BE2C (cell line): ENCODE measurements at regions not wholly inside any gene's neighbourhood (a gene's known extent, or its start where the extent isn't known, plus 50 kb on each side); places are given as distances from the start of the nearest gene placed in this dataset.

Experiments
- DNase-seq: peaks from one replicate; pipeline ENCODE4 v3.0.0-alpha.2; 2020
- H3K27me3 ChIP-seq: fragments of 250-450 bp; sonication (Bioruptor Pico); 2 replicates; pipeline ENCODE4 v1.5.1; 2020; ENCODE audit warnings: mild to moderate bottlenecking
- H3K36me3 ChIP-seq: fragments of 250-450 bp; sonication (Bioruptor Pico); 2 replicates; pipeline ENCODE4 v1.5.1; 2020; ENCODE audit warnings: mild to moderate bottlenecking
- H3K4me1 ChIP-seq: fragments of 250-450 bp; sonication (Bioruptor Pico); 2 replicates; pipeline ENCODE4 v1.5.1; 2020
- H3K4me3 ChIP-seq: 2 replicates; pipeline ENCODE4 v1.5.1; 2011; ENCODE audit warnings: low read depth, low read length
- H3K9me3 ChIP-seq: fragments of 250-450 bp; sonication (Bioruptor Pico); 2 replicates; pipeline ENCODE4 v1.5.1; 2020
- TF ChIP-seq, protein P1 (sequence below): IDR thresholded peaks from 2 replicates; pipeline ENCODE4 v1.5.1; 2012; ENCODE audit warnings: mild to moderate bottlenecking, low read depth, low read length

DNA sequence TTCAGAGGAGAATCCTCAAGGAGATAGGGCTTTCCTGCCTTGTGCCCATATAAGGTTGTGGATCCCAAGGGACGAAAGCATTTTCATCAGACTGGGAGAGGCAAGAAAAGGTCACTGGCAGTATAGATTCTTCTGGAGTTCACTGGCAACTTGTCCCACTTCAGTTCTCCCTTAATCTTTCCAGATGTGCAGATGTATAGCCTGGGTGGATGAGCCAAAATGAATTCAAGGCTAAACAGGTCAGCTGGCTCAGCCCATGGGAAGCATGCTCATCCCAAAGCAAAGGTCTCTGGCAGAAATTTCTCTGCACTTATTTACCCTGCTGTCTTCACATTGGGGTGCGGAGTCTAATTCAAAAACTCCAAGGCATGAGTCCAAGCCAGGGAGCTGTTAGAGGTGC is 148.9 kb upstream of the TNP1 start:
- H3K36me3 ChIP-seq: no peaks in the 10 kb centered on the region
- H3K9me3 ChIP-seq: no peaks in the 10 kb centered on the region
- TF ChIP-seq, protein P1, sequence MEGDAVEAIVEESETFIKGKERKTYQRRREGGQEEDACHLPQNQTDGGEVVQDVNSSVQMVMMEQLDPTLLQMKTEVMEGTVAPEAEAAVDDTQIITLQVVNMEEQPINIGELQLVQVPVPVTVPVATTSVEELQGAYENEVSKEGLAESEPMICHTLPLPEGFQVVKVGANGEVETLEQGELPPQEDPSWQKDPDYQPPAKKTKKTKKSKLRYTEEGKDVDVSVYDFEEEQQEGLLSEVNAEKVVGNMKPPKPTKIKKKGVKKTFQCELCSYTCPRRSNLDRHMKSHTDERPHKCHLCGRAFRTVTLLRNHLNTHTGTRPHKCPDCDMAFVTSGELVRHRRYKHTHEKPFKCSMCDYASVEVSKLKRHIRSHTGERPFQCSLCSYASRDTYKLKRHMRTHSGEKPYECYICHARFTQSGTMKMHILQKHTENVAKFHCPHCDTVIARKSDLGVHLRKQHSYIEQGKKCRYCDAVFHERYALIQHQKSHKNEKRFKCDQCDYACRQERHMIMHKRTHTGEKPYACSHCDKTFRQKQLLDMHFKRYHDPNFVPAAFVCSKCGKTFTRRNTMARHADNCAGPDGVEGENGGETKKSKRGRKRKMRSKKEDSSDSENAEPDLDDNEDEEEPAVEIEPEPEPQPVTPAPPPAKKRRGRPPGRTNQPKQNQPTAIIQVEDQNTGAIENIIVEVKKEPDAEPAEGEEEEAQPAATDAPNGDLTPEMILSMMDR: no peak
- no peaks in the 10 kb centered on the region for H3K27me3 ChIP-seq
- no peak for DNase-seq
- no peak overlapping the region for H3K4me3 ChIP-seq
- no peaks in the 10 kb centered on the region for H3K4me1 ChIP-seq

DNA sequence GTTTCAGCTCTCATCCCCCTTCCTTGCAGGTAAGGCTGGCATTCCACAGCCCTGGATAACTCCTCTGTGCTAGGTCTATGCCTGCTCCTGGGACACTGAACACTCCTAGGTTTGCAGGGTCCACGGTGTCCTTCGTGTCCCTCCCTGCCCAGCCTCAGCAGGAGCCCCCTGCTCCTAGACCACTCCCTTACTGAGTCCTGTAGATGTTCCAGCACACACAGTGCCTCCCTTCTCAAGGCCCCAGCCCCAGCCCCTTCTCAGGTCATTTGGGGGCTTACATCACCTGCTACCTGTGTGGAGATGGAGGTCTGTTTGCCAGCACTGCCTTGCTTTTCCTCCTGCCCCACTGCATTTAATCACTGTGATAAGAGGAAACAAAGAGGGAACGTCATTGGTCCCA is 146.4 kb upstream of the TNP1 start:
- H3K4me1 ChIP-seq: no peaks in the 10 kb centered on the region
- no peak for DNase-seq
- H3K4me3 ChIP-seq: no peak overlapping the region
- H3K9me3 ChIP-seq: no peaks in the 10 kb centered on the region
- H3K36me3 ChIP-seq: no peaks in the 10 kb centered on the region
- TF ChIP-seq, protein P1: no peak
- H3K27me3 ChIP-seq: no peaks in the 10 kb centered on the region

DNA sequence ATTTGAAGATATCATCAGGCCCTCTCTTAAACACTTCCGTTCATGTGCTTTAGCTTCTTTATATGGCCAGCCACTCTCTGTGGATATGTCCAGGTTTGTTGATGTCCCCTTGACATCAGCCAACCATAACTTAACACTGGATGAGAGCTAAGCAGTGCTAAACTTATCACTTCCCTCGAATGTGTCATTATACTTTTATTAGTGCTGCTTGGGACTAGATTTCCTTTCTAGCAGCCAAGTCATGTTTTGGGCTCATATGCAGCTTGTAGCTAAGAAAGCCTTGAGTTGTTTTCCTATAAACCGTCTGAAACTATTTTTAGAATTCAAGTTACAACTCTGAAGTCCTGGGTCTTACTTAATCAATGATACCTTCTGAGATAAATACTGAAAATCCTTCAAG is 144.8 kb upstream of the TNP1 start:
- TF ChIP-seq, protein P1: no peak
- no peaks in the 10 kb centered on the region for H3K27me3 ChIP-seq
- H3K4me1 ChIP-seq: no peaks in the 10 kb centered on the region
- H3K36me3 ChIP-seq: no peaks in the 10 kb centered on the region
- H3K4me3 ChIP-seq: no peak overlapping the region
- no peak for DNase-seq
- H3K9me3 ChIP-seq: no peaks in the 10 kb centered on the region

DNA sequence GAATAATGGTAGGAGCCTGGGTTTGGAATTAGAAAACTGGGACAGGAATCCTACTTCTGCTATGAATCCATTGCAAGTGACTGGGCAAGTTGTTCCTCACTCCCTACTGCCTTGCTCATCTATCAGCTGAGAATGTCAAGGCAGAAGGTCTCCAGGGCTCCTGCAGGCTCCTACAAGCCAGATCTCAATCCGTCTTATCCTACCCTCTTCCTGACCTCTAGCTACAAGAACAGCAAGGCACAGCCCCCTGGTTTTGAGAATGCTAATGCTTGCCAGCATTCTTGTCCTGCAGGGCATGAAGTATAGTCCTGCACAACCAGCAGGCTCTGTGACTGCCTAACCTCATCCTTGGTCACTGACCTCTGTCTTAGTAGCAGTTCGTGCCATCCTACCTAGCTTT is 141.9 kb upstream of the TNP1 start:
- TF ChIP-seq, protein P1: no peak
- DNase-seq: no peak
- Histone ChIP-seq H3K4me3 (no peak overlapping the region), H3K9me3 (no peaks in the 10 kb centered on the region), H3K27me3 (no peaks in the 10 kb centered on the region), H3K36me3 (no peaks in the 10 kb centered on the region), H3K4me1 (no peaks in the 10 kb centered on the region)

DNA sequence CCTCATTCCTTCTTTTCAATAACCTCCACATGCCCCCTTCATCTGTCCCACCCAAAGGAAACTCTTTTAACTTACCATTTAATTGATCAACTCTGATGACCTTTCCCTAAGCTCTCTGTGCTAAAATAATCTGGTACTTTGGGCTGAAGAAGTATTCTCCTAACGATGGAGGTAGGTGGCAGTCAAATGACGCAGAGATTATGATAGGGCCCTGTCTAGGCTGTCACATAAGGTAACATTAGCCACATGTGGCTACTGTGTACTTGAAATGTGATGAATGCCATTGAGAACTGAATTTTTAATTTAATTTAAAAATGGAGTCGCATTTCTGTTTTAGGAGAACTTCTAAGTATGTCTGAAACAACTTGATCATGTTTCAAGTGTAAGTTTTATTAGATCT is 140.5 kb upstream of the TNP1 start:
- TF ChIP-seq, protein P1: no peak
- DNase-seq: no peak

DNA sequence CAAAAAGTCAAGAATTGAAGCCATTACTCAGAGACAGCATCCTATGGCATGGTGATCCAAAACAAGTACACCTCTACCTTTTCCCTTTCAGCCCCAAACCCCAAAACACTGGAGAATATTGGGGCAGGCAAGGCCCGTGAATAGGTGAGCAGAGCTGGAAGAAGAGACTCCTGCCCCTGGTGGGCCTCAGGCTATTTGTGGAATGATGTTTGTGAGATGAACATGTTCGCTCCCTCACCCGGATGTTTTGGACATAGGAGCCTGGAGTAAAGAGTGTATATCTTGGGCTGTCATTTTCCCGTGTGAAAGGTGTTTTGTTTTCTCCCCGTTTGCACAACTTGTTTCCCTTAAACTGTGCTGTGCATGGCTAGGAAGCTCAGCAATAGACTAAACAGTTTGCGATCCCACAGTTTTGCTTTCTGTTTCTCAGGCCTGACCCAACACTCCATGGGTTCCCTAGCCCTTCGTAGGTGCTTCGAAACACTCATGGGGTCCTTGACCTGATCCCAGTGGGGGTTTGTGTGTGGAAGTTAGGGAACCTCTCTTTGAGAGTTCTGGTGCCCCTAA is 136.5 kb upstream of the TNP1 start:
- no peak overlapping the region for H3K4me3 ChIP-seq
- H3K27me3 ChIP-seq: no peaks in the 10 kb centered on the region
- peaks cover 13% of the 10 kb centered on the region for H3K4me1 ChIP-seq
- TF ChIP-seq, protein P1: no peak
- no peak for DNase-seq
- no peaks in the 10 kb centered on the region for H3K36me3 ChIP-seq
- H3K9me3 ChIP-seq: no peaks in the 10 kb centered on the region

More for the DNA sequence above, 140.5 kb upstream of the TNP1 start:
- H3K4me1 ChIP-seq: no peaks in the 10 kb centered on the region
- no peak overlapping the region for H3K4me3 ChIP-seq
- no peaks in the 10 kb centered on the region for H3K36me3 ChIP-seq
- no peaks in the 10 kb centered on the region for H3K27me3 ChIP-seq
- no peaks in the 10 kb centered on the region for H3K9me3 ChIP-seq
